H9 (cell line): ENCODE measurements at regions not wholly inside any gene's neighbourhood (a gene's known extent, or its start where the extent isn't known, plus 50 kb on each side); places are given as distances from the start of the nearest gene placed in this dataset.

Source experiments
- DNase-seq: peaks from one replicate; pipeline ENCODE4 v3.0.0-alpha.2; 2017
- H2AFZ ChIP-seq: one replicate; pipeline ENCODE4 v1.6.1; 2013; ENCODE audit warnings: mild to moderate bottlenecking, low read length, control low read depth, moderate library complexity
- H2AK5ac ChIP-seq: 2 replicates; pipeline ENCODE4 v1.6.1; 2013; ENCODE audit warnings: low read length, control low read depth, mixed read lengths; ENCODE audit not compliant: insufficient read length
- H2BK120ac ChIP-seq: one replicate; pipeline ENCODE4 v1.6.1; 2013; ENCODE audit warnings: low read depth, mild to moderate bottlenecking, low read length, control low read depth, inconsistent platforms; ENCODE audit not compliant: poor library complexity, severe bottlenecking
- H2BK12ac ChIP-seq: 2 replicates; pipeline ENCODE4 v1.6.1; 2013; ENCODE audit warnings: low read length, control low read depth, mixed read lengths, low read depth; ENCODE audit not compliant: insufficient read length
- H2BK15ac ChIP-seq: 2 replicates; pipeline ENCODE4 v1.6.1; 2013; ENCODE audit warnings: low read depth, low read length, control low read depth
- H2BK20ac ChIP-seq: one replicate; pipeline ENCODE4 v1.6.1; 2013; ENCODE audit warnings: low read depth, mild to moderate bottlenecking, low read length, control low read depth, inconsistent platforms; ENCODE audit not compliant: poor library complexity, severe bottlenecking
- H2BK5ac ChIP-seq: 2 replicates; pipeline ENCODE4 v1.6.1; 2013; ENCODE audit warnings: low read length, control low read depth, mixed read lengths; ENCODE audit not compliant: insufficient read length
- H3K14ac ChIP-seq: 2 replicates; pipeline ENCODE4 v1.6.1; 2013; ENCODE audit warnings: low read length, control low read depth; ENCODE audit not compliant: insufficient read depth
- H3K18ac ChIP-seq: 2 replicates; pipeline ENCODE4 v1.6.1; 2013; ENCODE audit warnings: low read depth, mild to moderate bottlenecking, mixed read lengths, low read length, control low read depth; ENCODE audit not compliant: insufficient read length
- H3K23ac ChIP-seq: 2 replicates; pipeline ENCODE4 v1.6.1; 2013; ENCODE audit warnings: low read length, control low read depth, mixed read lengths, low read depth; ENCODE audit not compliant: insufficient read length
- H3K23me2 ChIP-seq: 2 replicates; pipeline ENCODE4 v1.6.1; 2013; ENCODE audit warnings: low read depth, mild to moderate bottlenecking, mixed read lengths, low read length, control low read depth; ENCODE audit not compliant: insufficient read length, poor library complexity, severe bottlenecking
- H3K27ac ChIP-seq: 2 replicates; pipeline ENCODE4 v1.5.1; 2013; ENCODE audit warnings: low read length, control low read depth, mixed read lengths, low read depth; ENCODE audit not compliant: insufficient read length
- H3K27me3 ChIP-seq: 2 replicates; pipeline ENCODE4 v1.6.1; 2013; ENCODE audit warnings: low read length, control low read depth, inconsistent platforms; ENCODE audit not compliant: insufficient read depth
- H3K4ac ChIP-seq: 2 replicates; pipeline ENCODE4 v1.6.1; 2013; ENCODE audit warnings: low read depth, mild to moderate bottlenecking, control low read depth, inconsistent platforms, low read length, moderate library complexity
- H3K4me1 ChIP-seq: 2 replicates; pipeline ENCODE4 v1.6.1; 2013; ENCODE audit warnings: low read length, control low read depth, inconsistent platforms; ENCODE audit not compliant: insufficient read depth
- H3K4me2 ChIP-seq: 2 replicates; pipeline ENCODE4 v1.6.1; 2013; ENCODE audit warnings: low read length, control low read depth, mixed read lengths; ENCODE audit not compliant: insufficient read length, insufficient read depth
- H3K56ac ChIP-seq: 2 replicates; pipeline ENCODE4 v1.6.1; 2013; ENCODE audit warnings: low read depth, mild to moderate bottlenecking, mixed read lengths, low read length, control low read depth; ENCODE audit not compliant: insufficient read length
- H3K79me1 ChIP-seq: 2 replicates; pipeline ENCODE4 v1.6.1; 2013; ENCODE audit warnings: low read depth, mild to moderate bottlenecking, moderate library complexity, low read length, control low read depth, inconsistent platforms; ENCODE audit not compliant: insufficient read depth, poor library complexity, severe bottlenecking
- H3K79me2 ChIP-seq: 2 replicates; pipeline ENCODE4 v1.6.1; 2013; ENCODE audit warnings: low read length, control low read depth, inconsistent platforms; ENCODE audit not compliant: insufficient read depth
- H3K9ac ChIP-seq: 2 replicates; pipeline ENCODE4 v1.6.1; 2013; ENCODE audit warnings: low read length, control low read depth, mixed read lengths; ENCODE audit not compliant: insufficient read length; ENCODE audit errors: extremely low read depth
- H3K9me3 ChIP-seq: one replicate; pipeline ENCODE4 v1.6.1; 2013; ENCODE audit warnings: low read depth, low read length, inconsistent platforms; ENCODE audit not compliant: control insufficient read depth
- H3T11ph ChIP-seq: one replicate; pipeline ENCODE4 v1.6.1; 2013; ENCODE audit warnings: mild to moderate bottlenecking, low read length, control low read depth, inconsistent platforms
- H4K20me1 ChIP-seq: one replicate; pipeline ENCODE4 v1.6.1; 2013; ENCODE audit not compliant: control insufficient read depth, insufficient read length, insufficient read depth
- H4K5ac ChIP-seq: 2 replicates; pipeline ENCODE4 v1.6.1; 2013; ENCODE audit warnings: low read depth, mild to moderate bottlenecking, mixed read lengths, low read length, control low read depth; ENCODE audit not compliant: insufficient read length
- H4K8ac ChIP-seq: replicated peaks from 2 replicates; pipeline ENCODE4 v1.6.1; 2013; ENCODE audit warnings: low read length, control low read depth, mixed read lengths, low read depth; ENCODE audit not compliant: insufficient read length
- H4K91ac ChIP-seq: 2 replicates; pipeline ENCODE4 v1.6.1; 2013; ENCODE audit warnings: low read depth, mild to moderate bottlenecking, moderate library complexity, mixed read lengths, low read length, control low read depth; ENCODE audit not compliant: insufficient read length
- H3K27ac Mint-ChIP-seq, 3 experiments: 2 replicates in 2 of 3; 3 replicates in 1 of 3; pipeline ENCODE4 v1.8.0; 2020 to 2021; ENCODE audit warnings: mixed read lengths in 3 of 3, mild to moderate bottlenecking in 1 of 3, moderate library complexity in 1 of 3
- H3K27me3 Mint-ChIP-seq: 2 replicates; pipeline ENCODE4 v1.8.0; 2021; ENCODE audit warnings: low read depth, mild to moderate bottlenecking, moderate library complexity, mixed read lengths
- H3K36me3 Mint-ChIP-seq, 3 experiments: 2 replicates in 2 of 3; 3 replicates in 1 of 3; pipeline ENCODE4 v1.8.0; 2020 to 2021; ENCODE audit warnings: low read depth in 3 of 3, mixed read lengths in 3 of 3; ENCODE audit not compliant: insufficient read depth in 1 of 3
- H3K4me1 Mint-ChIP-seq, 2 experiments: 2 replicates each; pipeline ENCODE4 v1.8.0; 2020; ENCODE audit warnings: mixed read lengths in 2 of 2
- H3K4me3 Mint-ChIP-seq, 2 experiments: 2 replicates in 1 of 2; 3 replicates in 1 of 2; pipeline ENCODE4 v1.8.0; 2020 to 2021; ENCODE audit warnings: mild to moderate bottlenecking in 2 of 2, mixed read lengths in 2 of 2, moderate library complexity in 1 of 2
- H3K9me3 Mint-ChIP-seq, 2 experiments: 2 replicates in 1 of 2; 3 replicates in 1 of 2; pipeline ENCODE4 v1.8.0; 2020; ENCODE audit warnings: mild to moderate bottlenecking in 2 of 2, mixed read lengths in 2 of 2, moderate library complexity in 1 of 2
- WGBS: extraction: QIAGEN DNeasy Blood & Tissue Kit; methylation state at CpG from one replicate; pipeline ENCODE4 v1.1.7; 2013; ENCODE audit warnings: missing lambda C conversion rate, low lambda C conversion rate, mixed read lengths; ENCODE audit not compliant: insufficient read length; ENCODE audit errors: extremely low coverage; 5-methylcytosine and 5-hydroxymethylcytosine counted together
- TF ChIP-seq, protein P1 (sequence below): fragments of 200-600 bp; sonication (generic); conservative IDR thresholded peaks from 3 replicates; pipeline ENCODE4 v1.8.0; 2021; ENCODE audit warnings: antibody characterized with exemption, mild to moderate bottlenecking

GRCh38 chr10:35972275-35972674 lies 330.2 kb upstream of the FZD8 start:
- peaks cover 44% of the 10 kb centered on the region for H3K27me3 ChIP-seq
- peaks cover 93% of the 10 kb centered on the region for H3K27me3 Mint-ChIP-seq

More at GRCh38 chr10:35972275-35972674, 330.2 kb upstream of the FZD8 start:
- H3K79me2 ChIP-seq: no peaks in the 10 kb centered on the region
- no peak overlapping the region for H4K91ac ChIP-seq
- H3K4me2 ChIP-seq: no peak overlapping the region
- H4K5ac ChIP-seq: no peak overlapping the region
- no peak overlapping the region for H3K9ac ChIP-seq
- no peak for DNase-seq
- Mint-ChIP-seq H3K9me3 (peaks cover 6 to 11% of the 10 kb centered on the region in 2 experiments), H3K36me3 (peaks cover 0 to 9% (median 0%) of the 10 kb centered on the region in 3 experiments; a peak in 2 of 7 replicates), H3K27ac (no peak overlapping the region), H3K4me1 (peaks cover 23 to 24% of the 10 kb centered on the region in 2 experiments), H3K4me3 (no peak overlapping the region)
- H4K20me1 ChIP-seq: no peaks in the 10 kb centered on the region
- no peak overlapping the region for H2BK15ac ChIP-seq
- no peak overlapping the region for H3K23ac ChIP-seq
- no peaks in the 10 kb centered on the region for H3K4me1 ChIP-seq
- H2BK12ac ChIP-seq: no peak overlapping the region
- H2BK5ac ChIP-seq: no peak overlapping the region
- no peak overlapping the region for H3T11ph ChIP-seq
- H2AK5ac ChIP-seq: no peak overlapping the region
- H3K18ac ChIP-seq: no peak overlapping the region
- no peaks in the 10 kb centered on the region for H3K79me1 ChIP-seq
- no CpG with 5 or more reads among the region's 3 CpGs for WGBS
- no peak overlapping the region for H3K14ac ChIP-seq
- H2BK120ac ChIP-seq: no peak overlapping the region
- no peak overlapping the region for H3K27ac ChIP-seq
- no peak overlapping the region for H3K56ac ChIP-seq
- TF ChIP-seq, protein P1, sequence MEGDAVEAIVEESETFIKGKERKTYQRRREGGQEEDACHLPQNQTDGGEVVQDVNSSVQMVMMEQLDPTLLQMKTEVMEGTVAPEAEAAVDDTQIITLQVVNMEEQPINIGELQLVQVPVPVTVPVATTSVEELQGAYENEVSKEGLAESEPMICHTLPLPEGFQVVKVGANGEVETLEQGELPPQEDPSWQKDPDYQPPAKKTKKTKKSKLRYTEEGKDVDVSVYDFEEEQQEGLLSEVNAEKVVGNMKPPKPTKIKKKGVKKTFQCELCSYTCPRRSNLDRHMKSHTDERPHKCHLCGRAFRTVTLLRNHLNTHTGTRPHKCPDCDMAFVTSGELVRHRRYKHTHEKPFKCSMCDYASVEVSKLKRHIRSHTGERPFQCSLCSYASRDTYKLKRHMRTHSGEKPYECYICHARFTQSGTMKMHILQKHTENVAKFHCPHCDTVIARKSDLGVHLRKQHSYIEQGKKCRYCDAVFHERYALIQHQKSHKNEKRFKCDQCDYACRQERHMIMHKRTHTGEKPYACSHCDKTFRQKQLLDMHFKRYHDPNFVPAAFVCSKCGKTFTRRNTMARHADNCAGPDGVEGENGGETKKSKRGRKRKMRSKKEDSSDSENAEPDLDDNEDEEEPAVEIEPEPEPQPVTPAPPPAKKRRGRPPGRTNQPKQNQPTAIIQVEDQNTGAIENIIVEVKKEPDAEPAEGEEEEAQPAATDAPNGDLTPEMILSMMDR: no peak
- H3K4ac ChIP-seq: no peak overlapping the region
- no peak overlapping the region for H4K8ac ChIP-seq
- H3K9me3 ChIP-seq: no peaks in the 10 kb centered on the region
- no peak overlapping the region for H2AFZ ChIP-seq
- no peak overlapping the region for H2BK20ac ChIP-seq
- no peaks in the 10 kb centered on the region for H3K23me2 ChIP-seq
